HEK293 (cell line): ENCODE measurements at regions not wholly inside any gene's neighbourhood (a gene's known extent, or its start where the extent isn't known, plus 50 kb on each side); places are given as distances from the start of the nearest gene placed in this dataset.

Experiments
- CTCF ChIA-PET: fragments of 350-600 bp; formaldehyde crosslinking; extraction: SDS; loops from one replicate; lab custom pipeline; 2021; ENCODE audit warnings: antibody characterized with exemption; lab: Yijun Ruan, JAX
- POLR2A ChIA-PET: fragments of 300-600 bp; formaldehyde crosslinking; extraction: SDS; loops from one replicate; lab custom pipeline; 2020; ENCODE audit warnings: antibody characterized with exemption, inconsistent platforms; lab: Yijun Ruan, JAX
- H3K27ac ChIP-seq: fragments of 200-500 bp; sonication (Bioruptor generic); 2 replicates; pipeline ENCODE4 v1.5.1; 2014; ENCODE audit warnings: low read depth, low read length, control low read depth, inconsistent platforms; ENCODE audit errors: extremely low read depth
- H3K36me3 ChIP-seq, 2 experiments: fragments of 200-500 bp in 1 of 2; sonication (Bioruptor generic) in 1 of 2; 1 replicate in 1 of 2; 2 replicates in 1 of 2; pipeline ENCODE4 v1.5.1; 2014 to 2017; ENCODE audit warnings: inconsistent platforms in 2 of 2, low read length in 2 of 2; ENCODE audit not compliant: control insufficient read depth in 2 of 2, insufficient read depth in 1 of 2
- H3K4me1 ChIP-seq: fragments of 200-500 bp; sonication (Bioruptor generic); 2 replicates; pipeline ENCODE4 v1.5.1; 2014; ENCODE audit warnings: mild to moderate bottlenecking, low read length, inconsistent platforms; ENCODE audit not compliant: control insufficient read depth, insufficient read depth
- H3K4me3 ChIP-seq: 2 replicates; pipeline ENCODE4 v1.5.1; 2011; ENCODE audit warnings: low read depth, mild to moderate bottlenecking, control low read depth, low read length, moderate library complexity
- H3K9me3 ChIP-seq: fragments of 200-500 bp; sonication (Bioruptor generic); 2 replicates; pipeline ENCODE4 v1.5.1; 2014; ENCODE audit warnings: low read depth, low read length, inconsistent platforms; ENCODE audit not compliant: control insufficient read depth, insufficient read depth
- ATF2 ChIP-seq: fragments of 450-650 bp; formaldehyde crosslinking; IDR thresholded peaks from 2 replicates; pipeline ENCODE4 v1.5.1; 2016; ENCODE audit warnings: missing biosample characterization, missing genetic modification characterization, low read depth
- KLF7 ChIP-seq: fragments of 450-650 bp; formaldehyde crosslinking; IDR thresholded peaks from 2 replicates; pipeline ENCODE4 v1.5.1; 2016; ENCODE audit warnings: missing biosample characterization, missing genetic modification characterization, borderline replicate concordance
- MYNN ChIP-seq: fragments of 450-650 bp; formaldehyde crosslinking; IDR thresholded peaks from 2 replicates; pipeline ENCODE4 v1.5.1; 2016; ENCODE audit warnings: missing biosample characterization, missing genetic modification characterization, borderline replicate concordance
- OVOL3 ChIP-seq: fragments of 450-650 bp; formaldehyde crosslinking; IDR thresholded peaks from 2 replicates; pipeline ENCODE4 v1.5.1; 2016; ENCODE audit warnings: missing biosample characterization, missing genetic modification characterization
- ZNF174 ChIP-seq: fragments of 450-650 bp; formaldehyde crosslinking; IDR thresholded peaks from 2 replicates; pipeline ENCODE4 v1.5.0; 2017; ENCODE audit warnings: missing biosample characterization, mild to moderate bottlenecking, missing genetic modification characterization
- ZNF175 ChIP-seq: fragments of 450-650 bp; formaldehyde crosslinking; IDR thresholded peaks from 2 replicates; pipeline ENCODE4 v1.5.1; 2016; ENCODE audit warnings: missing biosample characterization, missing genetic modification characterization
- ZNF202 ChIP-seq: fragments of 450-650 bp; formaldehyde crosslinking; IDR thresholded peaks from 2 replicates; pipeline ENCODE4 v1.5.1; 2016; ENCODE audit warnings: missing biosample characterization, missing genetic modification characterization, borderline replicate concordance
- ZNF530 ChIP-seq: fragments of 450-650 bp; formaldehyde crosslinking; IDR thresholded peaks from 2 replicates; pipeline ENCODE4 v1.5.1; 2016; ENCODE audit warnings: low read depth, missing biosample characterization, missing genetic modification characterization
- ZNF585B ChIP-seq: fragments of 450-650 bp; formaldehyde crosslinking; IDR thresholded peaks from 2 replicates; pipeline ENCODE4 v1.5.1; 2016; ENCODE audit warnings: missing biosample characterization, missing genetic modification characterization
- ZNF776 ChIP-seq: fragments of 450-650 bp; formaldehyde crosslinking; IDR thresholded peaks from 2 replicates; pipeline ENCODE4 v1.5.0; 2017; ENCODE audit warnings: missing biosample characterization, missing genetic modification characterization, borderline replicate concordance
- ZSCAN4 ChIP-seq: fragments of 450-650 bp; formaldehyde crosslinking; IDR thresholded peaks from 2 replicates; pipeline ENCODE4 v1.5.1; 2017; ENCODE audit warnings: missing biosample characterization, missing genetic modification characterization
- ZXDB ChIP-seq: fragments of 450-650 bp; formaldehyde crosslinking; IDR thresholded peaks from 2 replicates; pipeline ENCODE4 v1.5.1; 2016; ENCODE audit warnings: missing biosample characterization, missing genetic modification characterization
- TF ChIP-seq, protein P1 (sequence below): fragments of 450-650 bp; formaldehyde crosslinking; IDR thresholded peaks from 2 replicates; pipeline ENCODE4 v1.5.1; 2016; ENCODE audit warnings: missing biosample characterization, missing genetic modification characterization, borderline replicate concordance
- TF ChIP-seq, protein P2 (sequence below): fragments of 450-650 bp; formaldehyde crosslinking; IDR thresholded peaks from 2 replicates; pipeline ENCODE4 v1.5.1; 2016; ENCODE audit warnings: missing biosample characterization, missing genetic modification characterization
- TF ChIP-seq, protein P3 (sequence below): IDR thresholded peaks from 2 replicates; pipeline ENCODE4 v1.6.1; 2011; ENCODE audit warnings: mild to moderate bottlenecking, low read depth, low read length, borderline replicate concordance
- TF ChIP-seq, protein P4 (sequence below): fragments of 450-650 bp; formaldehyde crosslinking; IDR thresholded peaks from 2 replicates; pipeline ENCODE4 v1.5.1; 2016; ENCODE audit warnings: missing biosample characterization, missing genetic modification characterization

GRCh38 chr11:69975822-69976221 is 102.3 kb upstream of the ANO1 start:
- Histone ChIP-seq H3K4me1 (no peaks in the 10 kb centered on the region), H3K4me3 (no peak overlapping the region), H3K9me3 (no peaks in the 10 kb centered on the region), H3K36me3 (no peaks in the 10 kb centered on the region), H3K27ac (no peak overlapping the region)
- ChIA-PET POLR2A (no interaction called here), CTCF (no interaction called here)
- TF ChIP-seq, protein P1, sequence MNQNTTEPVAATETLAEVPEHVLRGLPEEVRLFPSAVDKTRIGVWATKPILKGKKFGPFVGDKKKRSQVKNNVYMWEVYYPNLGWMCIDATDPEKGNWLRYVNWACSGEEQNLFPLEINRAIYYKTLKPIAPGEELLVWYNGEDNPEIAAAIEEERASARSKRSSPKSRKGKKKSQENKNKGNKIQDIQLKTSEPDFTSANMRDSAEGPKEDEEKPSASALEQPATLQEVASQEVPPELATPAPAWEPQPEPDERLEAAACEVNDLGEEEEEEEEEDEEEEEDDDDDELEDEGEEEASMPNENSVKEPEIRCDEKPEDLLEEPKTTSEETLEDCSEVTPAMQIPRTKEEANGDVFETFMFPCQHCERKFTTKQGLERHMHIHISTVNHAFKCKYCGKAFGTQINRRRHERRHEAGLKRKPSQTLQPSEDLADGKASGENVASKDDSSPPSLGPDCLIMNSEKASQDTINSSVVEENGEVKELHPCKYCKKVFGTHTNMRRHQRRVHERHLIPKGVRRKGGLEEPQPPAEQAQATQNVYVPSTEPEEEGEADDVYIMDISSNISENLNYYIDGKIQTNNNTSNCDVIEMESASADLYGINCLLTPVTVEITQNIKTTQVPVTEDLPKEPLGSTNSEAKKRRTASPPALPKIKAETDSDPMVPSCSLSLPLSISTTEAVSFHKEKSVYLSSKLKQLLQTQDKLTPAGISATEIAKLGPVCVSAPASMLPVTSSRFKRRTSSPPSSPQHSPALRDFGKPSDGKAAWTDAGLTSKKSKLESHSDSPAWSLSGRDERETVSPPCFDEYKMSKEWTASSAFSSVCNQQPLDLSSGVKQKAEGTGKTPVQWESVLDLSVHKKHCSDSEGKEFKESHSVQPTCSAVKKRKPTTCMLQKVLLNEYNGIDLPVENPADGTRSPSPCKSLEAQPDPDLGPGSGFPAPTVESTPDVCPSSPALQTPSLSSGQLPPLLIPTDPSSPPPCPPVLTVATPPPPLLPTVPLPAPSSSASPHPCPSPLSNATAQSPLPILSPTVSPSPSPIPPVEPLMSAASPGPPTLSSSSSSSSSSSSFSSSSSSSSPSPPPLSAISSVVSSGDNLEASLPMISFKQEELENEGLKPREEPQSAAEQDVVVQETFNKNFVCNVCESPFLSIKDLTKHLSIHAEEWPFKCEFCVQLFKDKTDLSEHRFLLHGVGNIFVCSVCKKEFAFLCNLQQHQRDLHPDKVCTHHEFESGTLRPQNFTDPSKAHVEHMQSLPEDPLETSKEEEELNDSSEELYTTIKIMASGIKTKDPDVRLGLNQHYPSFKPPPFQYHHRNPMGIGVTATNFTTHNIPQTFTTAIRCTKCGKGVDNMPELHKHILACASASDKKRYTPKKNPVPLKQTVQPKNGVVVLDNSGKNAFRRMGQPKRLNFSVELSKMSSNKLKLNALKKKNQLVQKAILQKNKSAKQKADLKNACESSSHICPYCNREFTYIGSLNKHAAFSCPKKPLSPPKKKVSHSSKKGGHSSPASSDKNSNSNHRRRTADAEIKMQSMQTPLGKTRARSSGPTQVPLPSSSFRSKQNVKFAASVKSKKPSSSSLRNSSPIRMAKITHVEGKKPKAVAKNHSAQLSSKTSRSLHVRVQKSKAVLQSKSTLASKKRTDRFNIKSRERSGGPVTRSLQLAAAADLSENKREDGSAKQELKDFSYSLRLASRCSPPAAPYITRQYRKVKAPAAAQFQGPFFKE (tag by site-specific recombination), result no peak
- TF ChIP-seq ZNF776, result no peak
- TF ChIP-seq KLF7 (tag by site-specific recombination), result no peak
- no peak for TF ChIP-seq ZNF175 (tag by site-specific recombination)
- no peak for TF ChIP-seq ATF2 (tag by site-specific recombination)
- TF ChIP-seq, protein P2, sequence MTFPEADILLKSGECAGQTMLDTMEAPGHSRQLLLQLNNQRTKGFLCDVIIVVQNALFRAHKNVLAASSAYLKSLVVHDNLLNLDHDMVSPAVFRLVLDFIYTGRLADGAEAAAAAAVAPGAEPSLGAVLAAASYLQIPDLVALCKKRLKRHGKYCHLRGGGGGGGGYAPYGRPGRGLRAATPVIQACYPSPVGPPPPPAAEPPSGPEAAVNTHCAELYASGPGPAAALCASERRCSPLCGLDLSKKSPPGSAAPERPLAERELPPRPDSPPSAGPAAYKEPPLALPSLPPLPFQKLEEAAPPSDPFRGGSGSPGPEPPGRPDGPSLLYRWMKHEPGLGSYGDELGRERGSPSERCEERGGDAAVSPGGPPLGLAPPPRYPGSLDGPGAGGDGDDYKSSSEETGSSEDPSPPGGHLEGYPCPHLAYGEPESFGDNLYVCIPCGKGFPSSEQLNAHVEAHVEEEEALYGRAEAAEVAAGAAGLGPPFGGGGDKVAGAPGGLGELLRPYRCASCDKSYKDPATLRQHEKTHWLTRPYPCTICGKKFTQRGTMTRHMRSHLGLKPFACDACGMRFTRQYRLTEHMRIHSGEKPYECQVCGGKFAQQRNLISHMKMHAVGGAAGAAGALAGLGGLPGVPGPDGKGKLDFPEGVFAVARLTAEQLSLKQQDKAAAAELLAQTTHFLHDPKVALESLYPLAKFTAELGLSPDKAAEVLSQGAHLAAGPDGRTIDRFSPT, result no peak

GRCh38 chr11:69976794-69977193 is 101.3 kb upstream of the ANO1 start:
- Histone ChIP-seq H3K9me3 (no peaks in the 10 kb centered on the region), H3K4me3 (no peak overlapping the region), H3K4me1 (no peaks in the 10 kb centered on the region), H3K36me3 (no peaks in the 10 kb centered on the region), H3K27ac (no peak overlapping the region)
- ChIA-PET POLR2A (no interaction called here), CTCF (no interaction called here)
- TF ChIP-seq ZSCAN4 (tag by site-specific recombination) (no peak), ZNF175 (tag by site-specific recombination) (no peak)

- POLR2A ChIA-PET, result no interaction called here
- H3K4me1 ChIP-seq, result no peaks in the 10 kb centered on the region
- TF ChIP-seq, protein P3, sequence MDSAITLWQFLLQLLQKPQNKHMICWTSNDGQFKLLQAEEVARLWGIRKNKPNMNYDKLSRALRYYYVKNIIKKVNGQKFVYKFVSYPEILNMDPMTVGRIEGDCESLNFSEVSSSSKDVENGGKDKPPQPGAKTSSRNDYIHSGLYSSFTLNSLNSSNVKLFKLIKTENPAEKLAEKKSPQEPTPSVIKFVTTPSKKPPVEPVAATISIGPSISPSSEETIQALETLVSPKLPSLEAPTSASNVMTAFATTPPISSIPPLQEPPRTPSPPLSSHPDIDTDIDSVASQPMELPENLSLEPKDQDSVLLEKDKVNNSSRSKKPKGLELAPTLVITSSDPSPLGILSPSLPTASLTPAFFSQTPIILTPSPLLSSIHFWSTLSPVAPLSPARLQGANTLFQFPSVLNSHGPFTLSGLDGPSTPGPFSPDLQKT, result no peak
- TF ChIP-seq, protein P4, sequence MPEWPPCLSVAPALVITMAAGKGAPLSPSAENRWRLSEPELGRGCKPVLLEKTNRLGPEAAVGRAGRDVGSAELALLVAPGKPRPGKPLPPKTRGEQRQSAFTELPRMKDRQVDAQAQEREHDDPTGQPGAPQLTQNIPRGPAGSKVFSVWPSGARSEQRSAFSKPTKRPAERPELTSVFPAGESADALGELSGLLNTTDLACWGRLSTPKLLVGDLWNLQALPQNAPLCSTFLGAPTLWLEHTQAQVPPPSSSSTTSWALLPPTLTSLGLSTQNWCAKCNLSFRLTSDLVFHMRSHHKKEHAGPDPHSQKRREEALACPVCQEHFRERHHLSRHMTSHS (tag by site-specific recombination), result no peak
- TF ChIP-seq OVOL3 (tag by site-specific recombination) (no peak), ATF2 (tag by site-specific recombination) (no peak), MYNN (no peak), ZNF585B (tag by site-specific recombination) (no peak), ZNF202 (tag by site-specific recombination) (no peak), ZNF174 (tag by site-specific recombination) (no peak), ZNF530 (tag by site-specific recombination) (no peak), ZXDB (tag by site-specific recombination) (no peak)
Observed at GRCh38 chr11:69977951-69978350, 100.2 kb upstream of the ANO1 start.

More at GRCh38 chr11:69977951-69978350, 100.2 kb upstream of the ANO1 start:
- H3K27ac ChIP-seq, result no peak overlapping the region
- H3K4me3 ChIP-seq, result no peak overlapping the region
- no peaks in the 10 kb centered on the region for H3K36me3 ChIP-seq
- CTCF ChIA-PET, result interaction anchor here (0.7 to 0.9 kb wide), 2 partner anchors 76 to 218 kb away, joined by 3 to 4 read pairs; no protein-coding TSS in a partner anchor
- H3K9me3 ChIP-seq, result no peaks in the 10 kb centered on the region
